K562 (cell line): ENCODE measurements at regions not wholly inside any gene's neighbourhood (a gene's known extent, or its start where the extent isn't known, plus 50 kb on each side); places are given as distances from the start of the nearest gene placed in this dataset.

Experiments
- CBX8 ChIP-seq: fragments of 200-600 bp; sonication (generic); IDR thresholded peaks from 2 replicates; pipeline ENCODE4 v1.6.1; 2012; ENCODE audit warnings: borderline replicate concordance, mixed run types, low read depth, mild to moderate bottlenecking, moderate library complexity, mixed read lengths, low read length, control low read depth, inconsistent platforms; ENCODE audit not compliant: poor library complexity, severe bottlenecking; ENCODE audit errors: extremely low read depth
- CHCHD3 ChIP-seq: fragments of 250-450 bp; sonication (Bioruptor Pico); IDR thresholded peaks from 2 replicates; pipeline ENCODE4 v2.1.2; 2022; ENCODE audit warnings: mild to moderate bottlenecking
- CHD4 ChIP-seq: fragments of 200-600 bp; sonication (generic); IDR thresholded peaks from 3 replicates; pipeline ENCODE4 v1.6.1; 2012; ENCODE audit warnings: low read depth, mild to moderate bottlenecking, mixed read lengths, low read length, inconsistent platforms; ENCODE audit not compliant: insufficient read depth, insufficient replicate concordance, poor library complexity, severe bottlenecking
- CREB3 ChIP-seq: fragments of 450-650 bp; conservative IDR thresholded peaks from 2 replicates; pipeline ENCODE4 v1.6.1; 2016; ENCODE audit warnings: missing genetic modification characterization, low read depth, mild to moderate bottlenecking, missing compliant biosample characterization, moderate library complexity
- CTBP1 ChIP-seq: fragments of 450-650 bp; IDR thresholded peaks from 2 replicates; pipeline ENCODE4 v1.6.1; 2016; ENCODE audit warnings: borderline replicate concordance
- HDAC8 ChIP-seq: fragments of 450-650 bp; IDR thresholded peaks from 2 replicates; pipeline ENCODE4 v1.6.1; 2016; ENCODE audit warnings: mild to moderate bottlenecking, missing genetic modification characterization, moderate library complexity, missing compliant biosample characterization
- KLF10 ChIP-seq: fragments of 250-450 bp; sonication (Bioruptor Pico); IDR thresholded peaks from 2 replicates; pipeline ENCODE4 v1.6.1; 2021; ENCODE audit warnings: matching md5 sums
- LARP7 ChIP-seq: fragments of 450-650 bp; IDR thresholded peaks from 2 replicates; pipeline ENCODE4 v1.6.1; 2016
- MAZ ChIP-seq, 2 experiments: fragments of 450-650 bp in 1 of 2; sonication (generic) in 1 of 2; formaldehyde crosslinking; IDR thresholded peaks in 1 of 2; conservative IDR thresholded peaks in 1 of 2; 2 replicates each; pipeline versions ENCODE4 v1.4.0 to v1.5.0; 2020; ENCODE audit warnings: mild to moderate bottlenecking in 1 of 2, missing genetic modification reagents in 1 of 2
- NFRKB ChIP-seq: fragments of 450-650 bp; IDR thresholded peaks from 2 replicates; pipeline ENCODE4 v1.6.1; 2016; ENCODE audit warnings: low read depth
- POLR2A ChIP-seq: fragments of 450-650 bp; conservative IDR thresholded peaks from 2 replicates; pipeline ENCODE4 v1.6.1; 2016
- RBM15 ChIP-seq: fragments of 200-400 bp; formaldehyde crosslinking; IDR thresholded peaks from 2 replicates; pipeline ENCODE4 v1.6.1; 2018; ENCODE audit warnings: mild to moderate bottlenecking, low read length, moderate library complexity; ENCODE audit not compliant: insufficient read depth
- SAFB ChIP-seq: fragments of 200-400 bp; formaldehyde crosslinking; IDR thresholded peaks from 2 replicates; pipeline ENCODE4 v1.6.1; 2017; ENCODE audit warnings: low read depth, low read length, borderline replicate concordance
- SAFB2 ChIP-seq: fragments of 200-400 bp; formaldehyde crosslinking; IDR thresholded peaks from 2 replicates; pipeline ENCODE4 v1.6.1; 2018; ENCODE audit warnings: borderline replicate concordance, low read length, low read depth, moderate library complexity; ENCODE audit not compliant: severe bottlenecking
- SMC3 ChIP-seq: conservative IDR thresholded peaks from 2 replicates; pipeline ENCODE4 v1.6.1; 2011; ENCODE audit warnings: low read depth, low read length, improper control_type of control experiment; ENCODE audit not compliant: insufficient read depth
- SUPT5H ChIP-seq: fragments of 450-650 bp; IDR thresholded peaks from 2 replicates; pipeline ENCODE4 v1.6.1; 2016
- ZBTB11 ChIP-seq, 3 experiments: fragments of 200-800 bp in 1 of 3; fragments of 250-450 bp in 1 of 3; fragments of 450-650 bp in 1 of 3; sonication (Bioruptor Pico) in 1 of 3; sonication (Bioruptor generic) in 1 of 3; formaldehyde crosslinking in 1 of 3; IDR thresholded peaks; 2 replicates each; pipeline versions ENCODE4 v1.6.1 to v1.8.0; 2016 to 2022; ENCODE audit warnings: mild to moderate bottlenecking in 2 of 3, missing genetic modification characterization in 2 of 3, missing compliant biosample characterization in 1 of 3, moderate library complexity in 1 of 3
- ZFPM2 ChIP-seq: fragments of 250-450 bp; sonication (Bioruptor Pico); IDR thresholded peaks from 2 replicates; pipeline ENCODE4 v1.5.1; 2022; ENCODE audit warnings: mild to moderate bottlenecking
- TF ChIP-seq, protein P1 (sequence below), 3 experiments: IDR thresholded peaks in 2 of 3; conservative IDR thresholded peaks in 1 of 3; 2 replicates each; pipeline ENCODE4 v1.5.1; 2011 to 2012; ENCODE audit warnings: low read length in 3 of 3, mild to moderate bottlenecking in 3 of 3, control low read depth in 2 of 3, improper control_type of control experiment in 1 of 3, inconsistent platforms in 1 of 3, low read depth in 1 of 3, mixed read lengths in 1 of 3, moderate library complexity in 1 of 3; ENCODE audit not compliant: insufficient read depth in 2 of 3
- TF ChIP-seq, protein P2 (sequence below): sonication (generic); IDR thresholded peaks from 2 replicates; pipeline ENCODE4 v1.6.1; 2016

- TF ChIP-seq MAZ (CRISPR knock-in tag; conservative IDR thresholded peaks at IDR 0.05 in 1 of 2, IDR thresholded peaks at IDR 0.05 in 1 of 2) (0 out of 4 replicates have a peak, but pooled peaks of 1 of the 2 experiments have one; percentile 26), SAFB2 (no peak), POLR2A (peak; percentile 91), NFRKB (peak; percentile 55; the same call in 1 of the 2 replicates), CREB3 (tag) (no peak), CHCHD3 (CRISPR knock-in tag) (no peak), CTBP1 (no peak), ZFPM2 (CRISPR knock-in tag) (no peak), CBX8 (no peak), ZBTB11 (CRISPR knock-in tag; IDR thresholded peaks at IDR 0.05) (no peak), SUPT5H (peak; percentile 82), SAFB (no peak), KLF10 (CRISPR knock-in tag) (no peak), HDAC8 (tag) (no peak), SMC3 (no peak), LARP7 (no peak), CHD4 (no peak), RBM15 (no peak)
- TF ChIP-seq, protein P1, sequence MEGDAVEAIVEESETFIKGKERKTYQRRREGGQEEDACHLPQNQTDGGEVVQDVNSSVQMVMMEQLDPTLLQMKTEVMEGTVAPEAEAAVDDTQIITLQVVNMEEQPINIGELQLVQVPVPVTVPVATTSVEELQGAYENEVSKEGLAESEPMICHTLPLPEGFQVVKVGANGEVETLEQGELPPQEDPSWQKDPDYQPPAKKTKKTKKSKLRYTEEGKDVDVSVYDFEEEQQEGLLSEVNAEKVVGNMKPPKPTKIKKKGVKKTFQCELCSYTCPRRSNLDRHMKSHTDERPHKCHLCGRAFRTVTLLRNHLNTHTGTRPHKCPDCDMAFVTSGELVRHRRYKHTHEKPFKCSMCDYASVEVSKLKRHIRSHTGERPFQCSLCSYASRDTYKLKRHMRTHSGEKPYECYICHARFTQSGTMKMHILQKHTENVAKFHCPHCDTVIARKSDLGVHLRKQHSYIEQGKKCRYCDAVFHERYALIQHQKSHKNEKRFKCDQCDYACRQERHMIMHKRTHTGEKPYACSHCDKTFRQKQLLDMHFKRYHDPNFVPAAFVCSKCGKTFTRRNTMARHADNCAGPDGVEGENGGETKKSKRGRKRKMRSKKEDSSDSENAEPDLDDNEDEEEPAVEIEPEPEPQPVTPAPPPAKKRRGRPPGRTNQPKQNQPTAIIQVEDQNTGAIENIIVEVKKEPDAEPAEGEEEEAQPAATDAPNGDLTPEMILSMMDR (IDR thresholded peaks at IDR 0.05 in 2 of 3, conservative IDR thresholded peaks at IDR 0.05 in 1 of 3; ENCODE audit: insufficient read depth in 2 of 3, low read depth in 1 of 3, low read length in 3 of 3) = no peak
- TF ChIP-seq, protein P2, sequence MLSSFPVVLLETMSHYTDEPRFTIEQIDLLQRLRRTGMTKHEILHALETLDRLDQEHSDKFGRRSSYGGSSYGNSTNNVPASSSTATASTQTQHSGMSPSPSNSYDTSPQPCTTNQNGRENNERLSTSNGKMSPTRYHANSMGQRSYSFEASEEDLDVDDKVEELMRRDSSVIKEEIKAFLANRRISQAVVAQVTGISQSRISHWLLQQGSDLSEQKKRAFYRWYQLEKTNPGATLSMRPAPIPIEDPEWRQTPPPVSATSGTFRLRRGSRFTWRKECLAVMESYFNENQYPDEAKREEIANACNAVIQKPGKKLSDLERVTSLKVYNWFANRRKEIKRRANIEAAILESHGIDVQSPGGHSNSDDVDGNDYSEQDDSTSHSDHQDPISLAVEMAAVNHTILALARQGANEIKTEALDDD = no peak
These were observed 195.1 kb upstream of the NR2F2 start (continued) for GRCh38 chr15:96135166-96136093.
